ENCODE measurements at regions not wholly inside any gene's neighbourhood (a gene's known extent, or its start where the extent isn't known, plus 50 kb on each side); places are given as distances from the start of the nearest gene placed in this dataset.
A peak's percentile ranks its signal among the peaks of the same experiment; 100 is the strongest.
"Not testable (repeated sequence)": the region's sequence is repeated elsewhere in the genome, so short reads cannot be mapped to it uniquely, and the experiment has no call there.

DNA sequence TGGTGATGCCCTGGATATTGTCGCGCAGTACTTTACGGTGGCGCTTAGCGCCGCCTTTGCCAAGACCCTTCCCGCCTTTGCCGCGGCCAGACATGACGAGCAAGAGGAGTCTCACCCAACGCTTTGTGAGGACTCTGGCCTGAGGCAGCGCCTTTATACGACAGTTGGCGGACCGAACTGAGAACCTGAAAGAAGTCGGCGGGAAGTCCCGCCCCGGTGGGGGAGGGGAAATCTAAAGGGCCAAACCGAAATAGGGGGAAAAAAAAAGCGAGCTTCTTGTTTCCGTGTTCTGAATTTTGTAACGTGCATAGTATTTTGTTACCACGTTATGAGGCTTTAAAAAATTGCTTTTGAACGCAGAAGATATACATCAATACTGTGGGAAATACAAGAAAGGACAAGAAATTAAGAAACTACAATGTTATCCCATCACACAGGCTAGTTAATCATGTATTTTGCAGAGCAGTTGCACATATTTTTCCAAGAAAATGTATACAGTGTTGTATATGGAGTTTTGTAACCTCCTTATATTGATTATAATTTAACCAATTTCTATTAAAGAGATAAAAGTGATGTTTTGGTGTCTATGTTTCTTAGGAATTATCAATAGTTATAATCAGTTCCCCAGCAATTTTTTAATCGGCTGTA, 80.6 kb downstream of the OR2B2 start:
- H3K9me3 ChIP-seq (replicated peaks): not testable (repeated sequence)
- DNase-seq: peak; percentile 34 to 35

DNA sequence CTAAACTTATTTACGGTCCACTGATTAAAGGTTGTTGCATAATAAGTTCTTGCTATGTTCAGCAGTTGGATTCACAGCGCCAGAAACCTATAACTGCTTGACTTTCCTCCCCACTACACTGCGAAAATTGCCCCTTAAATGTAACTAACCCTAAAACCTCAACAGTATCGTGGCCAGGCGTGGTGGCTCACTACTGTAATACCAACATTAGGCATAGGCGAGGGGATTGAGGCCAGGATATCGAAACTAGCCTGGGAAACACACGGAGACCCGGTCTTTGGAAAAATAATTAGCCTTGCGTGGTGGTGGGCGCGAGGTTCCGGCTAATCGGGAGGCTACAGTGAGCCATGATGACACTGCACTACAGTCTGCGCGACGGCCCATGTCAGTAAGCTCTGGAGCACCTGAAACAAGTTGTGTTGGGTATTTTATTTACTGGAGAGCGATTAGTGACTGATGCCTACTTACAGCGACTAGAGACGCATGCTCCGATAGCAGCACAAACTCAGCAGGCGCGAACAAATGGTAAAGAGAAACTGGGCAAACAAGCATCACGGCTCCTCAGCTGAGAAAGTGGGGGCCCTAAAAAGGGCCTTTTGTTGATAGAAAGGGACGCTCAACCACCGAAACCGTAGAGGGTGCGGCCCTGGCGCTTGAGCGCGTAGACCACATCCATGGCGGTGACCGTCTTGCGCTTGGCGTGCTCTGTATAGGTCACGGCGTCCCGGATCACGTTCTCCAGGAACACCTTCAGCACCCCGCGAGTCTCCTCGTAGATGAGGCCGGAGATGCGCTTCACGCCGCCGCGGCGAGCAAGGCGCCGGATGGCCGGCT, 81.4 kb downstream of the OR2B2 start:
- peak in 1 of 2 experiments; percentile 27 for DNase-seq
- H3K4me1 ChIP-seq: not testable (repeated sequence)

More for the DNA sequence above, 80.6 kb downstream of the OR2B2 start:
- not testable (repeated sequence) for H3K4me1 ChIP-seq, H3K27me3 ChIP-seq, H3K36me3 ChIP-seq
- peak overlapping the region; percentile 39 for H3K4me3 ChIP-seq
- H3K27ac ChIP-seq: peak overlapping the region; percentile 58

DNA sequence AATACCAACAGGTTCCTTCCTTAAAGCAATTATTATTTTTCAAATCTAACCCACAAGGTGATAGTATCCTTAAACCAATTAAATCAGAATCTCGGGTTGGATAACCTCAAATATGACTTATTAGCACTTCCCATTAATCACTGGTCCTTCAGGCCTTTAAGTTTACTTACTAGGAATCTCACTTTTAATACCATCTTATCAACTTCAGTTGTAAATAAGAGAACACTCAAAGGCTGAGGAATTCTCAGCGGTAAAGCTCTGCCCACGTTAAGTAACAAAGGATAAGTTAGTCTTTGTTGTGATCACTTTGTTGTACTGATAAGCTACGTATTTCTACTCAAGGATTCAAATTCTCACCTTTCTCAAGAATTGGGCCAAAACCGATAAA, 82.0 kb downstream of the OR2B2 start:
- Histone ChIP-seq H3K27me3 (no peaks in the 10 kb centered on the region), H3K36me3 (no peaks in the 10 kb centered on the region), H3K27ac (peak overlapping the region; percentile 52; the same call in 1 of the 2 replicates), H3K4me3 (peak overlapping the region; percentile 52), H3K4me1 (no peaks in the 10 kb centered on the region), H3K9me3 (replicated peaks) (no peaks in the 10 kb centered on the region)
- no peak for DNase-seq

More for the DNA sequence above, 81.4 kb downstream of the OR2B2 start:
- H3K36me3 ChIP-seq; H3K9me3 ChIP-seq (replicated peaks); H3K27me3 ChIP-seq: not testable (repeated sequence)
- Histone ChIP-seq H3K4me3 (peak overlapping the region; percentile 52), H3K27ac (peak overlapping the region; percentile 52; the same call in 1 of the 2 replicates)

- peak overlapping the region; percentile 52; the same call in 1 of the 2 replicates for H3K4me3 ChIP-seq
Measured at GRCh38 chr6:27829453-27830211, 82.6 kb downstream of the OR2B2 start.

DNA sequence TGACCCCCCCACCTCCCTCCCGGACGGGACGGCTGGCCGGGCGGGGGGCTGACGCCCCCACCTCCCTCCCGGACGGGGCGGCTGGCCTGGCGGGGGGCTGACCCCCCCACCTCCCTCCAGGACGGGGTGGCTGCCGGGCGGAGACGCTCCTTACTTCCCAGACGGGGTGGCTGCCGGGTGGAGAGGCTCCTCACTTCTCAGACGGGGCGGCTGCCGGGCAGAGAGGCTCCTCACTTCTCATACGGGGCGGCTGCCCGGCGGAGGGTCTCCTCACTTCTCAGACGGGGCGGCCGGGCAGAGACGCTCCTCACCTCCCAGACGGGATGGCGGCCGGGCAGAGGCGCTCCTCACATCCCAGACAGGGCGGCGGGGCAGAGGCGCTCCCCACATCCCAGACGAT, 84.7 kb downstream of the OR2B2 start:
- H3K36me3 ChIP-seq; H3K9me3 ChIP-seq (replicated peaks); H3K27ac ChIP-seq; H3K4me3 ChIP-seq; H3K4me1 ChIP-seq; DNase-seq; H3K27me3 ChIP-seq: not testable (repeated sequence)

More at GRCh38 chr6:27829453-27830211, 82.6 kb downstream of the OR2B2 start:
- H3K4me1 ChIP-seq: no peaks in the 10 kb centered on the region
- no peak overlapping the region for H3K27ac ChIP-seq
- DNase-seq: no peak
- no peaks in the 10 kb centered on the region for H3K9me3 ChIP-seq (replicated peaks)
- no peaks in the 10 kb centered on the region for H3K36me3 ChIP-seq
- no peaks in the 10 kb centered on the region for H3K27me3 ChIP-seq

DNA sequence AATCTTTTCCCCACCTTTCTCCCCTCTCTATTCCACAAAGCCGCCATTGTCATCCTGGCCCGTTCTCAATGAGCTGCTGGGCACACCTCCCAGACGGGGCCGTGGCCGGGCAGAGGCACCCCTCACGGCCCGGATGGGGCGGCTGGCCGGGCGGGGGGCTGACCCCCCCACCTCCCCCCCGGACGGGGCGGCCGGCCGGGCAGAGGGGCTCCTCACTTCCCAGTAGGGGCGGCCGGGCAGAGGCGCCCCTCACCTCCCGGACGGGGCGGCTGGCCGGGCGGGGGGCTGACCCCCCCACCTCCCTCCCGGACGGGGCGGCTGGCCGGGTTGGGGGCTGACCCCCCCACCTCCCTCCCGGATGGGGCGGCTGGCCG, 85.6 kb downstream of the OR2B2 start:
- not testable (repeated sequence) for H3K4me1 ChIP-seq; H3K27me3 ChIP-seq; H3K27ac ChIP-seq; DNase-seq; H3K36me3 ChIP-seq; H3K9me3 ChIP-seq (replicated peaks); H3K4me3 ChIP-seq

DNA sequence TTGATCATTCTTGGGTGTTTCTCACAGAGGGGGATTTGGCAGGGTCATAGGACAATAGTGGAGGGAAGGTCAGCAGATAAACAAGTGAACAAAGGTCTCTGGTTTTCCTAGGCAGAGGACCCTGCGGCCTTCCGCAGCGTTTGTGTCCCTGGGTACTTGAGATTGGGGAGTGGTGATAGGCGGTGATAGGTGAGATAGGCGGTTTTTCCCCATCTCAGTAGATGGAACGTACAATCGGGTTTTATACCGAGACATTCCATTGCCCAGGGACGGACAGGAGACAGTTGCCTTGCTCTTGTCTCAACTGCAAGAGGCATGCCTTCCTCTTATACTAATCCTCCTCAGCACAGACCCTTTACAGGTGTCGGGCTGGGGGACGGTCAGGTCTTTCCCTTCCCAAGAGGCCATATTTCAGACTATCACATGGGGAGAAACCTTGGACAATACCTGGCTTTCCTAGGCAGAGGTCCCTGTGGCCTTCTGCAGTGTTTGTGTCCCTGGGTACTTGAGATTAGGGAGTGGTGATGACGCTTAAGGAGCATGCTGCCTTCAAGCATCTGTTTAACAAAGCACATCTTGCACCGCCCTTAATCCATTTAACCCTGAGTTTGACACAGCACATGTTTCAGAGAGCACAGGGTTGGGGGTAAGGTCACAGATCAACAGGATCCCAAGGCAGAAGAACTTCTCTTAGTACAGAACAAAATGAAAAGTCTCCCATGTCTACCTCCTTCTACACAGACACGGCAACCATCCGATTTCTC, 86.2 kb downstream of the OR2B2 start:
- H3K4me1 ChIP-seq; H3K27me3 ChIP-seq; DNase-seq; H3K4me3 ChIP-seq; H3K9me3 ChIP-seq (replicated peaks); H3K36me3 ChIP-seq; H3K27ac ChIP-seq: not testable (repeated sequence)

DNA sequence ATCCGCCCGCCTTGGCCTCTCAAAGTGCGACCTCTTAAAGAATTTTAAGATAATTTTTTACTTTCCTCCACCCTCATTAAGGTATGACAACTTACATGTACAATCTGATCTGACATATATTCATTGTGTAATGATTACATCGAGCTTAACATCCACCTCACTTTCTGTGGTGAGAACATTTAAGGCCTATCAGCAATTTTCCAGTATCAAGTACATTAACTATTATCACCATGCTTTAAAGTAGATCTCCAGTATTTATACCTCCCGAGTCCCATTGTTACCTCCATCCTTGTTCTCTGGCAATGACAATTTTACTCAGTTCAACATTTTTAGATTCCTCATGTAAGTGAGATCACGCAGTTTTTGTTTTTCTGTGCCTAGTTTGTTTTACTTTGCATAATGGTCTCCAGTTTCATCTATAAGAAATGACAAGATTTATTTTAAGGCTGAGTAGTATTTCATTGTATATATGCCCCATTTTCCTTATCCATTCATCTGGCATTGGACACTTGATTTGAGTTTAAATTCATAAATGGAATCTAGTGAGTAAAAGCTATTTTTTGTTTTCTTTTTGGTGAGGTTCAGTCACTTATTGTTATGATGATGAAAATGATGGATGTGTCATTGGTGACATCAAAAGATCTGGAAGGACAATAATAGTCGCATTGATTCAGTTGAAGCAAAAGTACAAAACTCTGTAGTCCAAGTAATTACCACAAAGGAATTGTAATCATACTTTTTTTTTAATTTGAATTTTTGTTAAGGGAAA, 87.0 kb downstream of the OR2B2 start:
- H3K36me3 ChIP-seq: no peaks in the 10 kb centered on the region
- H3K9me3 ChIP-seq (replicated peaks): no peaks in the 10 kb centered on the region
- no peaks in the 10 kb centered on the region for H3K4me1 ChIP-seq
- DNase-seq: peak in 1 of 2 experiments; percentile 32
- no peaks in the 10 kb centered on the region for H3K27me3 ChIP-seq
- peak overlapping the region; percentile 90 for H3K4me3 ChIP-seq
- peak overlapping the region; percentile 92 for H3K27ac ChIP-seq

DNA sequence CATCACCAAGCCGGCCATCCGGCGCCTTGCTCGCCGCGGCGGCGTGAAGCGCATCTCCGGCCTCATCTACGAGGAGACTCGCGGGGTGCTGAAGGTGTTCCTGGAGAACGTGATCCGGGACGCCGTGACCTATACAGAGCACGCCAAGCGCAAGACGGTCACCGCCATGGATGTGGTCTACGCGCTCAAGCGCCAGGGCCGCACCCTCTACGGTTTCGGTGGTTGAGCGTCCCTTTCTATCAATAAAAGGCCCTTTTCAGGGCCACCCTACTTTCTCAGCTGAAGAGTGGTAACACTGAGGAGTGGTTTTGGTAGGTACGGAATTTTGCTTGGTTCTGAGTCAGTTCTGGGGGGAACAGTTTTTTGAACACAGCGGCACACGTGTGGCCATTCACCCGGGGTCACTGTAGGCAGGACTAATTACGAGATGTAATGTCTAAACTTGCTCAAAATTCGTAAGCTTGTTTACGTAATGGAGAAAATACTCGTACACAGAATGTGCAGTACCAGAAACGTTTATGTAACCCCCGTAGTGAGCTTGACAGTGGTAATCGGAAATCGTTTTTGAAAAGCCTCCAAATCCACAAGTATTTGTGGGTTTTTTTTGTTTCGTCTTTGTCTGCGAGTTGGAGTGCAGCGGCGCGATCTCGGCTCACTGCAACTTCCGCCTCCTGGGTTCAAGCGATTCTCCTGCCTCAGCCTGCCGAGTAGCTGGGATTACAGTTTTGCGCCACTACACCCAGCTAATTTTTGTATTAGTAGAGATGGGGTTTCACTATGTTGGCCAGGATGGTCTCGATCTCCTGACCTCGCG, 87.8 kb downstream of the OR2B2 start:
- H3K36me3 ChIP-seq; H3K27me3 ChIP-seq; H3K9me3 ChIP-seq (replicated peaks); H3K4me1 ChIP-seq: not testable (repeated sequence)
- Histone ChIP-seq H3K4me3 (peak overlapping the region; percentile 90), H3K27ac (peak overlapping the region; percentile 92)
- peak; percentile 43 to 67 for DNase-seq

DNA sequence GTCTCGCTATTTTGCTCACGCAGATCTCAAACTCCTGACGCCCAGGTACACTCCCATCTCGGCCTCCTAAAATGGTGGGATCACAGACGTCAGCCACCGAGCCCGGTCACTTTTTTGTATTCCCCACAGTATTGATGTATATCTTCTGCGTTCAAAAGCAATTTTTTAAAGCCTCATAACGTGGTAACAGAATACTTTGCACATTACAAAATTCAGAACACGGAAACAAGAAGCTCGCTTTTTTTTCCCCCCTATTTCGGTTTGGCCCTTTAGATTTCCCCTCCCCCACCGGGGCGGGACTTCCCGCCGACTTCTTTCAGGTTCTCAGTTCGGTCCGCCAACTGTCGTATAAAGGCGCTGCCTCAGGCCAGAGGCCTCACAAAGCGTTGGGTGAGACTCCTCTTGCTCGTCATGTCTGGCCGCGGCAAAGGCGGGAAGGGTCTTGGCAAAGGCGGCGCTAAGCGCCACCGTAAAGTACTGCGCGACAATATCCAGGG, 88.4 kb downstream of the OR2B2 start:
- not testable (repeated sequence) for H3K4me1 ChIP-seq; H3K27me3 ChIP-seq; H3K9me3 ChIP-seq (replicated peaks); H3K36me3 ChIP-seq
- DNase-seq: peak; percentile 76
- peak overlapping the region; percentile 65 for H3K4me3 ChIP-seq
- peak overlapping the region; percentile 92 for H3K27ac ChIP-seq

- H3K4me1 ChIP-seq: no peaks in the 10 kb centered on the region
- no peaks in the 10 kb centered on the region for H3K27me3 ChIP-seq
- H3K27ac ChIP-seq: no peak overlapping the region
- DNase-seq: no peak
- H3K4me3 ChIP-seq: no peak overlapping the region
- H3K36me3 ChIP-seq: no peaks in the 10 kb centered on the region
- no peaks in the 10 kb centered on the region for H3K9me3 ChIP-seq (replicated peaks)
Measured at GRCh38 chr6:27816906-27817305, 95.3 kb downstream of the OR2B2 start.

- Histone ChIP-seq H3K27ac (no peak overlapping the region), H3K9me3 (replicated peaks) (no peaks in the 10 kb centered on the region), H3K27me3 (no peaks in the 10 kb centered on the region), H3K36me3 (no peaks in the 10 kb centered on the region), H3K4me1 (no peaks in the 10 kb centered on the region), H3K4me3 (no peak overlapping the region)
- DNase-seq: no peak
Measured at GRCh38 chr6:27814665-27815424, 97.4 kb downstream of the OR2B2 start.

DNA sequence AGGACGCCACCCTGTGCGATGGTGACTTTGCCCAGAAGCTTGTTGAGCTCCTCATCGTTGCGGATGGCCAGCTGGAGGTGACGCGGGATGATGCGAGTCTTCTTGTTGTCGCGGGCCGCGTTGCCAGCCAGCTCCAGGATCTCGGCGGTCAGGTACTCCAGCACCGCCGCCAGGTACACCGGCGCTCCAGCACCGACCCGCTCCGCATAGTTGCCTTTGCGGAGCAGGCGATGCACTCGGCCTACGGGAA, 97.9 kb downstream of the OR2B2 start:
- H3K27ac ChIP-seq; H3K4me3 ChIP-seq; DNase-seq; H3K27me3 ChIP-seq; H3K36me3 ChIP-seq; H3K9me3 ChIP-seq (replicated peaks); H3K4me1 ChIP-seq: not testable (repeated sequence)

Measured in SJCRH30 (cell line).